Fibroblast of lung (primary cell): ENCODE measurements at regions not wholly inside any gene's neighbourhood (a gene's known extent, or its start where the extent isn't known, plus 50 kb on each side); places are given as distances from the start of the nearest gene placed in this dataset.
"Not testable (repeated sequence)": the region's sequence is repeated elsewhere in the genome, so short reads cannot be mapped to it uniquely, and the experiment has no call there.

ENCODE experiments used
- DNase-seq, 2 donors: peaks; one replicate each; pipeline versions ENCODE4 v3.0.0 to v3.0.0-alpha.2; 2010; ENCODE audit warnings: low read depth in 2 of 2
- H2AFZ ChIP-seq: 2 replicates; pipeline ENCODE4 v1.5.1; 2012; ENCODE audit warnings: low read length, control low read depth, inconsistent platforms
- H3K27ac ChIP-seq: 2 replicates; pipeline ENCODE4 v1.5.1; 2011; ENCODE audit warnings: low read length, control low read depth; ENCODE audit not compliant: insufficient read depth
- H3K27me3 ChIP-seq: 2 replicates; pipeline ENCODE4 v1.5.1; 2011; ENCODE audit warnings: mild to moderate bottlenecking, low read length; ENCODE audit not compliant: control insufficient read depth, insufficient read depth
- H3K36me3 ChIP-seq: 2 replicates; pipeline ENCODE4 v1.5.1; 2011; ENCODE audit warnings: low read length; ENCODE audit not compliant: control insufficient read depth, insufficient read depth
- H3K4me1 ChIP-seq: 2 replicates; pipeline ENCODE4 v1.5.1; 2011; ENCODE audit warnings: low read length; ENCODE audit not compliant: control insufficient read depth, insufficient read depth; ENCODE audit errors: extremely low read depth
- H3K4me2 ChIP-seq: 2 replicates; pipeline ENCODE4 v1.5.1; 2011; ENCODE audit warnings: low read length, control low read depth; ENCODE audit not compliant: insufficient read depth; ENCODE audit errors: extremely low read depth
- H3K4me3 ChIP-seq, 4 experiments: fragments of 200-600 bp in 1 of 4; sonication (generic) in 1 of 4; replicated peaks in 1 of 4; 2 replicates each; pipeline ENCODE4 v1.5.1; 2011 to 2016; ENCODE audit warnings: low read length in 4 of 4, low read depth in 3 of 4, mild to moderate bottlenecking in 3 of 4, control low read depth in 2 of 4, inconsistent platforms in 1 of 4, mixed read lengths in 1 of 4; ENCODE audit not compliant: insufficient read depth in 1 of 4; ENCODE audit errors: control extremely low read depth in 1 of 4
- H3K79me2 ChIP-seq: 2 replicates; pipeline ENCODE4 v1.5.1; 2012; ENCODE audit warnings: mild to moderate bottlenecking, low read length, inconsistent platforms; ENCODE audit not compliant: control insufficient read depth, insufficient read depth
- H3K9ac ChIP-seq: 2 replicates; pipeline ENCODE4 v1.5.1; 2011; ENCODE audit warnings: mild to moderate bottlenecking, low read length, control low read depth; ENCODE audit not compliant: insufficient read depth
- H3K9me3 ChIP-seq: 2 replicates; pipeline ENCODE4 v1.5.1; 2012; ENCODE audit warnings: low read depth, low read length; ENCODE audit not compliant: control insufficient read depth, insufficient read depth
- H4K20me1 ChIP-seq: 2 replicates; pipeline ENCODE4 v1.5.1; 2011; ENCODE audit warnings: low read length; ENCODE audit not compliant: control insufficient read depth, insufficient read depth; ENCODE audit errors: extremely low read depth
- CTCF ChIP-seq, 2 donors: IDR thresholded peaks in 1 of 2; conservative IDR thresholded peaks in 1 of 2; 1 replicate in 1 of 2; 2 replicates in 1 of 2; pipeline ENCODE4 v1.5.1; 2011 to 2012; ENCODE audit warnings: low read length in 2 of 2, control low read depth in 1 of 2, inconsistent platforms in 1 of 2, low read depth in 1 of 2, mild to moderate bottlenecking in 1 of 2
- EZH2 ChIP-seq: IDR thresholded peaks from 2 replicates; pipeline ENCODE4 v1.5.1; 2012; ENCODE audit warnings: low read length, control low read depth, mild to moderate bottlenecking; ENCODE audit errors: missing control alignments

DNA sequence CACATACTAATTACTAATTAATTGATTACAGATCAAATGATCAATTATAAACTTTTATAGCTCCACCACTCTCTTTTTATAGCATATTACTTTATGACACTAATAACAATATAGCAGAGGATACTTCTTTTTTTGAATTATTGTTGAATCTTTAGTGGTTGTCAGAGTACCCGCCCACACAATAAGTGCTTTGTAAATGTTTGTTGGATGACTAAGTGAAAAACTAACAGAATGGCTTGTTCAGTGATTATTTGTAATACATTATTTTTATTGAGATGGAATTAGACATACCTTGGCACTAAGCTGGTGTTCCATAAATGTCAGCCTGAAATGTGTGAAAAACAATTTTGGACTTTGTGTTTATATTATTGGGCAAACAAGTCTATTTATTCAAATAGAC lies 670.5 kb upstream of the ATXN7L3B start:
- H3K4me2 ChIP-seq, result no peak overlapping the region

DNA sequence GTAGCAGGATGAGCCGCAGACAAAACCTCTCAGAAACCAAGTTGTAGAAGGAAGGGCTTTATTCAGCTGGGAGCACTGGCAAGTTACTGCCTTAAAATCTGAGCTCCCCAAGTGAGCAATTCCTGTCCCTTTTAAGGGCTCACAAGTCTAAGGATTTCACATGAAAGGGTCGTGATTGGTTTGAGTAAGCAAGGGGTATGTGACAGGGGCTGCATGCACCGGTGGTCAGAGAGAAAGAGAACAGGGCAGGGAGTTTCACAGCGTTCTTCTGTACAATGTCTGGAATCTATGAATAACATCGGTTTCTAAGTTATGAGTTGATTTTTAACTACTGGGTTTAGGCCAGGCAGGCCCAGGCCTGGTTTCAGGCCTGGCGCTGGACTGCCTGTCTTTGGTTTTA lies 660.3 kb upstream of the ATXN7L3B start:
- H4K20me1 ChIP-seq, H3K4me1 ChIP-seq, H3K27me3 ChIP-seq, H3K4me3 ChIP-seq, H3K9ac ChIP-seq, DNase-seq, H3K4me2 ChIP-seq, H3K36me3 ChIP-seq, H3K27ac ChIP-seq, H3K9me3 ChIP-seq, H3K79me2 ChIP-seq, H2AFZ ChIP-seq: not testable (repeated sequence)

More for the DNA sequence above, 670.5 kb upstream of the ATXN7L3B start:
- Histone ChIP-seq H4K20me1 (no peaks in the 10 kb centered on the region), H2AFZ (no peak overlapping the region), H3K4me3 (no peak overlapping the region), H3K4me1 (no peaks in the 10 kb centered on the region), H3K27me3 (no peaks in the 10 kb centered on the region), H3K9me3 (no peaks in the 10 kb centered on the region), H3K79me2 (no peaks in the 10 kb centered on the region), H3K27ac (no peak overlapping the region), H3K9ac (no peak overlapping the region), H3K36me3 (no peaks in the 10 kb centered on the region)
- DNase-seq, result peak in 1 of 2 donors; percentile 1
- TF ChIP-seq EZH2 (no peak), CTCF (conservative IDR thresholded peaks at IDR 0.05 in 1 of 2, IDR thresholded peaks at IDR 0.05 in 1 of 2; ENCODE audit: low read depth in 1 of 2, low read length in 2 of 2) (no peak)

DNA sequence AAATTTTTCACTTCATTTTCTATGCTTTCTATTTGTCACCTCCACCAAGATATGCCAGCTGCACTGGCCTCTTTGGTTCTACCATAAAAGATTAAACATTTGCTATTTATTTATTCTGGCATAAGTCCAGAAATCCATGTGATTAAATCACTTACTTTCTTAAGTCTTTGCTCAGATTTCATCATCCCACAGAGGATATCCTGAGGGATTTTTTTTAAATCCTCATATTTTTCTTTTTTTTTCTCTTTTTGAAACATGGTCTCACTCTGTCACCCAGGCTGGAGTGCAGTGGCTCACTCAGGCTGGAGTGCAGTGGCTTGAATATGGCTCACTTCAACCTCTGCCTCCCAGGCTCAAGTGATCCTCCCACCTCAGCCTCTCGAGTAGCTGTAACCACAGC lies 645.4 kb upstream of the ATXN7L3B start:
- Histone ChIP-seq H3K9ac (no peak overlapping the region), H3K27ac (no peak overlapping the region), H2AFZ (no peak overlapping the region), H3K4me2 (no peak overlapping the region), H4K20me1 (no peaks in the 10 kb centered on the region), H3K4me3 (no peak overlapping the region), H3K4me1 (no peaks in the 10 kb centered on the region), H3K9me3 (no peaks in the 10 kb centered on the region), H3K36me3 (no peaks in the 10 kb centered on the region), H3K79me2 (no peaks in the 10 kb centered on the region), H3K27me3 (no peaks in the 10 kb centered on the region)
- DNase-seq, result peak; percentile 3 to 9
- no peak for TF ChIP-seq EZH2
- no peak for TF ChIP-seq CTCF (conservative IDR thresholded peaks at IDR 0.05 in 1 of 2, IDR thresholded peaks at IDR 0.05 in 1 of 2; ENCODE audit: low read depth in 1 of 2, low read length in 2 of 2)

GRCh38 chr12:73898645-73899044 lies 639.0 kb upstream of the ATXN7L3B start:
- Histone ChIP-seq H3K36me3 (no peaks in the 10 kb centered on the region), H3K9ac (no peak overlapping the region), H3K27me3 (no peaks in the 10 kb centered on the region), H3K4me2 (no peak overlapping the region), H3K4me1 (no peaks in the 10 kb centered on the region), H3K4me3 (no peak overlapping the region), H3K79me2 (no peaks in the 10 kb centered on the region), H3K9me3 (no peaks in the 10 kb centered on the region), H2AFZ (no peak overlapping the region), H4K20me1 (no peaks in the 10 kb centered on the region), H3K27ac (no peak overlapping the region)
- DNase-seq, result no peak
- TF ChIP-seq CTCF (conservative IDR thresholded peaks at IDR 0.05 in 1 of 2, IDR thresholded peaks at IDR 0.05 in 1 of 2; ENCODE audit: low read depth in 1 of 2, low read length in 2 of 2) (no peak), EZH2 (no peak)
